ENCODE measurements at regions not wholly inside any gene's neighbourhood (a gene's known extent, or its start where the extent isn't known, plus 50 kb on each side); places are given as distances from the start of the nearest gene placed in this dataset.

- Histone ChIP-seq H3K9me3 (no peaks in the 10 kb centered on the region), H3K27me3 (no peaks in the 10 kb centered on the region), H3K27ac (no peak overlapping the region), H3K36me3 (no peaks in the 10 kb centered on the region), H3K4me3 (no peak overlapping the region), H3K4me1 (no peaks in the 10 kb centered on the region)
- intact Hi-C loops (cut with DNase I; ENCODE audit: low total_unique reads) (no loop called here), in situ Hi-C loops (cut with MboI; ENCODE audit: low pct_ligation_motif_present in 1 of 4, low pct_unique_long_range_greater_than_20kb in 1 of 4, low sequenced_read_pairs in 3 of 4) (no loop called here)
- TF ChIP-seq POLR2AphosphoS5 (IDR thresholded peaks at IDR 0.05): no peak
- no peak for TF ChIP-seq EP300 (IDR thresholded peaks at IDR 0.05; ENCODE audit: low read depth)
- TF ChIP-seq CTCF (IDR thresholded peaks at IDR 0.05): no peak
- TF ChIP-seq POLR2A (IDR thresholded peaks at IDR 0.05): no peak
- WGBS, 2 donors (ENCODE audit: low coverage in 1 of 2): 50 to 60% methylated on average over 2 of the region's 2 CpGs
- no peak for DNase-seq
These were observed 523.0 kb downstream of the MTRR start for GRCh38 chr5:8391911-8392310.

GRCh38 chr5:8393240-8393639, 524.3 kb downstream of the MTRR start:
- no peak for DNase-seq
- Histone ChIP-seq H3K36me3 (no peaks in the 10 kb centered on the region), H3K9me3 (no peaks in the 10 kb centered on the region), H3K4me1 (no peaks in the 10 kb centered on the region), H3K27ac (no peak overlapping the region), H3K27me3 (no peaks in the 10 kb centered on the region), H3K4me3 (no peak overlapping the region)
- no peak for TF ChIP-seq CTCF (IDR thresholded peaks at IDR 0.05)
- no peak for TF ChIP-seq POLR2AphosphoS5 (IDR thresholded peaks at IDR 0.05)
- TF ChIP-seq POLR2A (IDR thresholded peaks at IDR 0.05): no peak
- in situ Hi-C loops (cut with MboI; ENCODE audit: low pct_ligation_motif_present in 1 of 4, low pct_unique_long_range_greater_than_20kb in 1 of 4, low sequenced_read_pairs in 3 of 4) (no loop called here), intact Hi-C loops (cut with DNase I; ENCODE audit: low total_unique reads) (no loop called here)
- 49 to 63% methylated on average over 2 of the region's 2 CpGs for WGBS, 2 donors (ENCODE audit: low coverage in 1 of 2)

GRCh38 chr5:8394965-8395364, 526.0 kb downstream of the MTRR start:
- no peaks in the 10 kb centered on the region for H3K9me3 ChIP-seq
- no peaks in the 10 kb centered on the region for H3K36me3 ChIP-seq
- DNase-seq: no peak
- intact Hi-C loops (cut with DNase I; ENCODE audit: low total_unique reads) (no loop called here), in situ Hi-C loops (cut with MboI; ENCODE audit: low pct_ligation_motif_present in 1 of 4, low pct_unique_long_range_greater_than_20kb in 1 of 4, low sequenced_read_pairs in 3 of 4) (no loop called here)
- 76% methylated on average over 5 of the region's 5 CpGs for WGBS, 2 donors (ENCODE audit: low coverage in 1 of 2)
- no peaks in the 10 kb centered on the region for H3K4me1 ChIP-seq
- no peak for TF ChIP-seq POLR2AphosphoS5 (IDR thresholded peaks at IDR 0.05)
- no peak for TF ChIP-seq EP300 (IDR thresholded peaks at IDR 0.05; ENCODE audit: low read depth)
- no peak for TF ChIP-seq CTCF (IDR thresholded peaks at IDR 0.05)
- no peak for TF ChIP-seq POLR2A (IDR thresholded peaks at IDR 0.05)
- H3K27me3 ChIP-seq: no peaks in the 10 kb centered on the region
- H3K27ac ChIP-seq: no peak overlapping the region
- no peak overlapping the region for H3K4me3 ChIP-seq

GRCh38 chr5:8396246-8396645, 527.3 kb downstream of the MTRR start:
- H3K36me3 ChIP-seq: no peaks in the 10 kb centered on the region
- H3K27me3 ChIP-seq: no peaks in the 10 kb centered on the region
- intact Hi-C loops (cut with DNase I; ENCODE audit: low total_unique reads) (no loop called here), in situ Hi-C loops (cut with MboI; ENCODE audit: low pct_ligation_motif_present in 1 of 4, low pct_unique_long_range_greater_than_20kb in 1 of 4, low sequenced_read_pairs in 3 of 4) (no loop called here)
- no peak overlapping the region for H3K27ac ChIP-seq
- no peaks in the 10 kb centered on the region for H3K4me1 ChIP-seq
- WGBS, 2 donors (ENCODE audit: low coverage in 1 of 2): 80 to 89% methylated on average over 1 of the region's 1 CpG
- TF ChIP-seq CTCF (IDR thresholded peaks at IDR 0.05) (no peak), POLR2AphosphoS5 (IDR thresholded peaks at IDR 0.05) (no peak), POLR2A (IDR thresholded peaks at IDR 0.05) (no peak), EP300 (IDR thresholded peaks at IDR 0.05; ENCODE audit: low read depth) (no peak)
- H3K9me3 ChIP-seq: no peaks in the 10 kb centered on the region
- H3K4me3 ChIP-seq: no peak overlapping the region
- DNase-seq: no peak

Measured in transverse colon (tissue), 4 donors.